ENCODE measurements at regions not wholly inside any gene's neighbourhood (a gene's known extent, or its start where the extent isn't known, plus 50 kb on each side); places are given as distances from the start of the nearest gene placed in this dataset.

DNA sequence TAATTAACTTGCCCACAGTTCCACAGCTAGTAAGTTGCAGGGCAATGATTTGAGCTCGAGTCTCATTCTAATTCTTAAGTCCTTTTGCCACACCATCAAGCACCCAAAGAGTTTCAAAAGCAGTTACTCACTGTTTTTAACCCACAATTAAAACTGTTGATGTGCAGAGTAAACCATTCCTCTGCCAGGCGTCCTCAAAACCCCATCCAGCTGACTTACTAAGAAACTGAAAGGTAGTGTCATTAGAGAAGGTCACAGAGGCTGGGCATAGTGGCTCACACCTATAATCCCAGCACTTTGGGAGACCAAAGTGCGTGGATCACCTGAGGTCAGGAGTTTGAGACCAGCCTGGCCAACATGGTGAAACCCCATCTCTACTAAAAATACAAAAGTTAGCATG is 121.7 kb downstream of the CHIC2 start:
- TF ChIP-seq TAF1 (IDR thresholded peaks at IDR 0.05; ENCODE audit: low read depth), result no peak
- TF ChIP-seq, protein P1, sequence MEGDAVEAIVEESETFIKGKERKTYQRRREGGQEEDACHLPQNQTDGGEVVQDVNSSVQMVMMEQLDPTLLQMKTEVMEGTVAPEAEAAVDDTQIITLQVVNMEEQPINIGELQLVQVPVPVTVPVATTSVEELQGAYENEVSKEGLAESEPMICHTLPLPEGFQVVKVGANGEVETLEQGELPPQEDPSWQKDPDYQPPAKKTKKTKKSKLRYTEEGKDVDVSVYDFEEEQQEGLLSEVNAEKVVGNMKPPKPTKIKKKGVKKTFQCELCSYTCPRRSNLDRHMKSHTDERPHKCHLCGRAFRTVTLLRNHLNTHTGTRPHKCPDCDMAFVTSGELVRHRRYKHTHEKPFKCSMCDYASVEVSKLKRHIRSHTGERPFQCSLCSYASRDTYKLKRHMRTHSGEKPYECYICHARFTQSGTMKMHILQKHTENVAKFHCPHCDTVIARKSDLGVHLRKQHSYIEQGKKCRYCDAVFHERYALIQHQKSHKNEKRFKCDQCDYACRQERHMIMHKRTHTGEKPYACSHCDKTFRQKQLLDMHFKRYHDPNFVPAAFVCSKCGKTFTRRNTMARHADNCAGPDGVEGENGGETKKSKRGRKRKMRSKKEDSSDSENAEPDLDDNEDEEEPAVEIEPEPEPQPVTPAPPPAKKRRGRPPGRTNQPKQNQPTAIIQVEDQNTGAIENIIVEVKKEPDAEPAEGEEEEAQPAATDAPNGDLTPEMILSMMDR (IDR thresholded peaks at IDR 0.05; ENCODE audit: poor library complexity, severe bottlenecking), result no peak
- TF ChIP-seq, protein P2, sequence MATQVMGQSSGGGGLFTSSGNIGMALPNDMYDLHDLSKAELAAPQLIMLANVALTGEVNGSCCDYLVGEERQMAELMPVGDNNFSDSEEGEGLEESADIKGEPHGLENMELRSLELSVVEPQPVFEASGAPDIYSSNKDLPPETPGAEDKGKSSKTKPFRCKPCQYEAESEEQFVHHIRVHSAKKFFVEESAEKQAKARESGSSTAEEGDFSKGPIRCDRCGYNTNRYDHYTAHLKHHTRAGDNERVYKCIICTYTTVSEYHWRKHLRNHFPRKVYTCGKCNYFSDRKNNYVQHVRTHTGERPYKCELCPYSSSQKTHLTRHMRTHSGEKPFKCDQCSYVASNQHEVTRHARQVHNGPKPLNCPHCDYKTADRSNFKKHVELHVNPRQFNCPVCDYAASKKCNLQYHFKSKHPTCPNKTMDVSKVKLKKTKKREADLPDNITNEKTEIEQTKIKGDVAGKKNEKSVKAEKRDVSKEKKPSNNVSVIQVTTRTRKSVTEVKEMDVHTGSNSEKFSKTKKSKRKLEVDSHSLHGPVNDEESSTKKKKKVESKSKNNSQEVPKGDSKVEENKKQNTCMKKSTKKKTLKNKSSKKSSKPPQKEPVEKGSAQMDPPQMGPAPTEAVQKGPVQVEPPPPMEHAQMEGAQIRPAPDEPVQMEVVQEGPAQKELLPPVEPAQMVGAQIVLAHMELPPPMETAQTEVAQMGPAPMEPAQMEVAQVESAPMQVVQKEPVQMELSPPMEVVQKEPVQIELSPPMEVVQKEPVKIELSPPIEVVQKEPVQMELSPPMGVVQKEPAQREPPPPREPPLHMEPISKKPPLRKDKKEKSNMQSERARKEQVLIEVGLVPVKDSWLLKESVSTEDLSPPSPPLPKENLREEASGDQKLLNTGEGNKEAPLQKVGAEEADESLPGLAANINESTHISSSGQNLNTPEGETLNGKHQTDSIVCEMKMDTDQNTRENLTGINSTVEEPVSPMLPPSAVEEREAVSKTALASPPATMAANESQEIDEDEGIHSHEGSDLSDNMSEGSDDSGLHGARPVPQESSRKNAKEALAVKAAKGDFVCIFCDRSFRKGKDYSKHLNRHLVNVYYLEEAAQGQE (IDR thresholded peaks at IDR 0.05; ENCODE audit: borderline replicate concordance), result no peak
- TF ChIP-seq EZH2 (IDR thresholded peaks at IDR 0.05; ENCODE audit: borderline replicate concordance, insufficient read depth, low read length, poor library complexity, severe bottlenecking), result no peak
